ENCODE measurements at regions not wholly inside any gene's neighbourhood (a gene's known extent, or its start where the extent isn't known, plus 50 kb on each side); places are given as distances from the start of the nearest gene placed in this dataset.

DNA sequence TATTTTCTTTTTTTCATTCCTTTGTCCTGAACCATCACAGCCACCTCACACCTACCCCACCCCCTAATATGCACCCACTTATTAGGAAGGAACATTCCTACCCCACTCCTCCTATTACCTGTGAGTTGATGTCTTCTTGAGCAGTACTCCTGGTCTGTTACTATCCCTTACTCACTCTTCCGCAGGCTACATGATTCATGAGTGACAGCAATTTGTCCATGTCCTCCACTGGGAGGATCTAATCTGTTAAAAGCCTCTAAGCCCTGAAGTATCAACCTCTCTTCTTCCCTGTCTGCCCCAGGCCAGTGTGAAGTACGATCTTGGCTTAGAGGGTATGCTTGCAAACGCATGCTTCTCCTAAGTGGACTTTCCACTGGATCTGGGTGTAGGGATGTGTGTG lies 75.6 kb upstream of the RFX8 start:
- DNase-seq = no peak

GRCh38 chr2:101549371-101549770 lies 74.5 kb upstream of the RFX8 start:
- DNase-seq = no peak

GRCh38 chr2:101546376-101547058 lies 71.6 kb upstream of the RFX8 start:
- peak; percentile 21 for DNase-seq

- DNase-seq = no peak
Observed at GRCh38 chr2:101545950-101546349, 71.0 kb upstream of the RFX8 start.

DNA sequence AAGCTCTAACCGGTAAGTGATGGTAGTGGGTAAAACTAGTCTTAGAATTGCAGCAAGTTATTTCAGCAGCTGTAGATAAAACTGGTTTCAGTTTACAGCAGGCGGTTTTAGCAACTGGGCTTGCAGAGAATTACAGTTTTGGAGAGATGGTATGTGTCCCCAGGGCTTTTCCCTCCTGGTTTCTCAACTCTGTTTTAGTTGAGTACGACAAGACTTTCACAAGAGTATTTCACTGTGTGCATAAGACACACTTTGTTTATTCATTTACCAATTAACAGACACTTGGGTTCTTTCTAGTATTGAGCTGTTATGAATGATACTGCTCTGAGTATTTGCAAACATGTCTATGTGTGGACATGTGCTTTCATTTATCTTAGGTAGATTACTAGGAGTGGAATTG lies 65.6 kb upstream of the RFX8 start:
- DNase-seq = peak; percentile 35

- DNase-seq = no peak
Observed at GRCh38 chr2:101538076-101538475, 63.2 kb upstream of the RFX8 start.

- no peak for DNase-seq
Observed at GRCh38 chr2:101534149-101534611, 59.3 kb upstream of the RFX8 start.

DNA sequence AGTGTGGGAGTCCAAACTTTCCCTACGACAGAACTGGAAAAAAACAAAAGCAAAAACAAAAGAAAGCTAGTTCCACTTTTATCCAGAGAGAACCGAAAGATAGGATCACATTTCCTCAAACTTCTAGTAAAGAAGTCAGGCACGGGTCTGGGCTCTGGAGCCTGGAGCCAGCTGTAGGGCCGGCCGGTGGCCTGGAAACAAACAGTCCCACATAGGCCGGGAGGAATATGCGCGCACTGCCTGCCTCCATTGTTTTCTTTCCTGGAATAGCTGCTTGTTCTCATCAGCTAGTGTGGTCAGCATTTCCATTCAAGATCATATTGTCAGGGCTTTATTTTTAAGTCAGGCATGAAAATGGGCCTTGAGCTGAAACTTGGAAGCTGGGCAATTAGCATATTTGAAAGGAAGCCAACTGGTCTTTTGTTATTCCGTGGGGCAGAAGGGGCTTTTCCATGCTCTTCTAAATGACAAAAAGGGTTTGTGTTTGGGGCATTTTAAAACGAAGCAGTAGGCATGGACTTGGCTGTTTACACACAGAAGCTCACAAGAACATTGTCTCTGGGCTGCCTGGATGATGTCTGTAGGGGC lies 58.7 kb upstream of the RFX8 start:
- no peak for DNase-seq

- no peak for DNase-seq
Observed at GRCh38 chr2:101528501-101528900, 53.6 kb upstream of the RFX8 start.

GRCh38 chr2:101524806-101525430 lies 50.0 kb upstream of the RFX8 start:
- DNase-seq = no peak

All from fibroblast of skin of right biceps (primary cell).